ENCODE measurements at regions not wholly inside any gene's neighbourhood (a gene's known extent, or its start where the extent isn't known, plus 50 kb on each side); places are given as distances from the start of the nearest gene placed in this dataset.

DNA sequence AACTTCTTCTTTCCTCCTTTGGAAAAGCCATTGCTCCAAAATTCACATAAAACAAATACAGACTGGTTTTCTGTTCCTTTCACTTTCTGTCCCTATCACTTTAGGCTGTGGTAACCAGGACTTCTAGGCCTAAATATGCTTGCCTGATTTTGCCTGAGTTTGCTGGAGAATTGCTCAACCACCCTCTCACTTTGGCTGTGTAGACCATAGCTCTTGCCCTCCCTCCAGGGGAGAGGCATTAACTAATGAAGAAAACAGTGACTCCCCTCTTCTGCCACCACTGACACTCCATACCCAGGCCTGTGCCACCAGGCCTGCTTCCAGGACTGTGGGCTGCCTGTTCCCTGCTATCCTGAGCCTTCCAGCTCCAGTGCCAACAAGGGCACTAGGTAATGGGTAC, 163.5 kb downstream of the TOMM20 start:
- Mint-ChIP-seq H3K36me3 (ENCODE audit: unreplicated experiment) (no peaks in the 10 kb centered on the region), H3K4me1 (ENCODE audit: low read depth, unreplicated experiment) (peaks cover 25% of the 10 kb centered on the region), H3K27ac (ENCODE audit: unreplicated experiment) (no peak overlapping the region), H3K9me3 (ENCODE audit: unreplicated experiment) (peaks cover 2% of the 10 kb centered on the region), H3K27me3 (ENCODE audit: unreplicated experiment) (peaks cover 4% of the 10 kb centered on the region), H3K4me3 (ENCODE audit: unreplicated experiment) (no peak overlapping the region)
- DNase-seq: no peak
- TF ChIP-seq, protein P1, sequence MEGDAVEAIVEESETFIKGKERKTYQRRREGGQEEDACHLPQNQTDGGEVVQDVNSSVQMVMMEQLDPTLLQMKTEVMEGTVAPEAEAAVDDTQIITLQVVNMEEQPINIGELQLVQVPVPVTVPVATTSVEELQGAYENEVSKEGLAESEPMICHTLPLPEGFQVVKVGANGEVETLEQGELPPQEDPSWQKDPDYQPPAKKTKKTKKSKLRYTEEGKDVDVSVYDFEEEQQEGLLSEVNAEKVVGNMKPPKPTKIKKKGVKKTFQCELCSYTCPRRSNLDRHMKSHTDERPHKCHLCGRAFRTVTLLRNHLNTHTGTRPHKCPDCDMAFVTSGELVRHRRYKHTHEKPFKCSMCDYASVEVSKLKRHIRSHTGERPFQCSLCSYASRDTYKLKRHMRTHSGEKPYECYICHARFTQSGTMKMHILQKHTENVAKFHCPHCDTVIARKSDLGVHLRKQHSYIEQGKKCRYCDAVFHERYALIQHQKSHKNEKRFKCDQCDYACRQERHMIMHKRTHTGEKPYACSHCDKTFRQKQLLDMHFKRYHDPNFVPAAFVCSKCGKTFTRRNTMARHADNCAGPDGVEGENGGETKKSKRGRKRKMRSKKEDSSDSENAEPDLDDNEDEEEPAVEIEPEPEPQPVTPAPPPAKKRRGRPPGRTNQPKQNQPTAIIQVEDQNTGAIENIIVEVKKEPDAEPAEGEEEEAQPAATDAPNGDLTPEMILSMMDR (IDR thresholded peaks at IDR 0.05; ENCODE audit: partially characterized antibody, unreplicated experiment): no peak

DNA sequence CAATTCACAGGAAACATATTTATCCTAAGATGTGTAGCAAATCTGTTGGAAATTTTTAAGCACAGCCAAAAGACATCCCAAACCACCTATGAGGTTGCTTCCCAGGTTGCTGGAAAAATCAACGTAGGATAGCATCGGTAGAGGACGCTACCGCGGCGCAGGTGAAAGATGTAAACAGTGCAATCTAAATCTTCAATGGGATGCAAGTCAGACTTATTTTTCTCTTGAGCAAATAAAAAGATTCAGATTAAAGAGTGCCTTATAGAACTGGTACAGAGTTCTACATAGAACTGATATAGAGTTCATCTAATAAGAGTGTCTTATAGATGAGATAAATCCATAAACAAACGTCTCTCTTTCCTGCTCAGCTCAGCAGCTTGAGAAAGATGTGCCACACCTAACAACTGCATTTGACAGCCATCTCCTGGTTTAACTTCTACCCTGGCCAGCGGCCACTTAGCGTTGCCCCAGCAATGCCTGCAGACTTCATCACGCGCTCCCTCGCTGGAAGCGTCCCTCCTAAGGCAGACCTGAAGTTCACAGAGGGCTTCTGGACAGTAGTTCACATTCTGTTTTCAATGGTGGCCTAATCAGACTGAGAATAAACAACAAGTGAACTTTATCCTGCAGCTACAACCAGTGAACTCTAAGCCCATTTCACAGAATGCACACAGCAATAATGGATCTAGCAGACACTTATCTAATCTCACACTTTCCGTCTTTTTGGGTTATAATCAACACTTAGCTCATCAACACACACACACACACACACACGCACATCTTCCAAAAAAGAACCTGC, 164.5 kb downstream of the TOMM20 start:
- Mint-ChIP-seq H3K36me3 (ENCODE audit: unreplicated experiment) (no peaks in the 10 kb centered on the region), H3K9me3 (ENCODE audit: unreplicated experiment) (peaks cover 5% of the 10 kb centered on the region), H3K4me3 (ENCODE audit: unreplicated experiment) (no peak overlapping the region), H3K4me1 (ENCODE audit: low read depth, unreplicated experiment) (peaks cover 30% of the 10 kb centered on the region), H3K27me3 (ENCODE audit: unreplicated experiment) (peaks cover 4% of the 10 kb centered on the region), H3K27ac (ENCODE audit: unreplicated experiment) (no peak overlapping the region)
- TF ChIP-seq, protein P1 (IDR thresholded peaks at IDR 0.05; ENCODE audit: partially characterized antibody, unreplicated experiment): no peak
- DNase-seq: no peak

- no peak for DNase-seq
- TF ChIP-seq, protein P1 (IDR thresholded peaks at IDR 0.05; ENCODE audit: partially characterized antibody, unreplicated experiment): no peak
- Mint-ChIP-seq H3K36me3 (ENCODE audit: unreplicated experiment) (no peaks in the 10 kb centered on the region), H3K4me1 (ENCODE audit: low read depth, unreplicated experiment) (peaks cover 33% of the 10 kb centered on the region), H3K27ac (ENCODE audit: unreplicated experiment) (peak overlapping the region; percentile 40), H3K4me3 (ENCODE audit: unreplicated experiment) (peak overlapping the region; percentile 5), H3K27me3 (ENCODE audit: unreplicated experiment) (peaks cover 4% of the 10 kb centered on the region), H3K9me3 (ENCODE audit: unreplicated experiment) (peaks cover 5% of the 10 kb centered on the region)
Observed at GRCh38 chr1:234963180-234963903, 165.3 kb downstream of the TOMM20 start.

DNA sequence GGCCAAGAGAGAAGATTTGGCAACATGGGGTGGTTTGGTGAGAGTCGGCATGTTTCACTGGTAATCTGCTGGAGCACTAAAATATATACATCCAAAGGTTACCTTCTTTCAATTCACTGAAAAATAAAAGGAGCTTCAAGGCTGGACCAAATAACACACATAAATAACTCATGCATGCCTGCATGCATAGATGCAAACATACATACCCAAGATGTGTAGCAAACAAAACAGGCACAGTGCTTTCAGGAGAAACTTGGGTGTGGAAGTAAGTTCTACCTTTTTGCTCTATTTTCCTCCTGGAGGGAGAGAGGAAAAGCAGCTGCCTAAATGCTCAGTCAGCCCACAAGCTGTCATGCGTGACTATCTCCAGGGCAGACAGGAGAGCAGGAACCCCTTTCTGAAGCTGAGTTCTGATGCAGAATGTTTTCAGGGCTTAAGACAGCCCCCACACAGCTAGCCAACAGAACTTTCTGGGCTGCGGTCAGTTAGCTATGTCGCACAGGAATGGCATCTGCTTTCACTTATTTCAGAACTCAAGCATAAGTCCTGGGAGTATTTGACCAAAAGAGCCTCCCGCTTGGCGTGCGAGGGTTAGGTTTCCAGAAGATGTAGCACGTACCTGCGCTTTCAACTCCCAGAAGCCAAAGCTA, 166.2 kb downstream of the TOMM20 start:
- Mint-ChIP-seq H3K9me3 (ENCODE audit: unreplicated experiment) (peaks cover 6% of the 10 kb centered on the region), H3K4me3 (ENCODE audit: unreplicated experiment) (no peak overlapping the region), H3K27ac (ENCODE audit: unreplicated experiment) (peak overlapping the region; percentile 14), H3K36me3 (ENCODE audit: unreplicated experiment) (no peaks in the 10 kb centered on the region), H3K27me3 (ENCODE audit: unreplicated experiment) (peaks cover 4% of the 10 kb centered on the region), H3K4me1 (ENCODE audit: low read depth, unreplicated experiment) (peaks cover 34% of the 10 kb centered on the region)
- TF ChIP-seq, protein P1 (IDR thresholded peaks at IDR 0.05; ENCODE audit: partially characterized antibody, unreplicated experiment): no peak
- DNase-seq: no peak
